CD4-positive, alpha-beta T cell (primary cell): ENCODE measurements at regions not wholly inside any gene's neighbourhood (a gene's known extent, or its start where the extent isn't known, plus 50 kb on each side); places are given as distances from the start of the nearest gene placed in this dataset.

ENCODE experiments used
- ATAC-seq: fragments of 200-7000 bp; cut with Tn5 transposase; one replicate; pipeline ENCODE4 v1.10.0; 2022; ENCODE audit warnings: mild to moderate bottlenecking; ENCODE audit not compliant: poor library complexity
- CTCF ChIA-PET: fragments of 350-600 bp; sonication (Branson Sonifier 250); formaldehyde crosslinking; loops from one replicate; lab custom pipeline; 2021; ENCODE audit warnings: antibody characterized with exemption, inconsistent platforms; lab: Charles Lee
- POLR2A ChIA-PET: fragments of 350-600 bp; sonication (Branson Sonifier 250); formaldehyde crosslinking; loops from one replicate; lab custom pipeline; 2021; ENCODE audit warnings: antibody characterized with exemption, inconsistent platforms; lab: Charles Lee
- DNase-seq, 14 experiments: peaks; one replicate each; pipeline ENCODE4 v3.0.0-alpha.2; 2013 to 2020; ENCODE audit warnings: mixed read lengths in 2 of 14
- H3K27ac ChIP-seq, 2 donors: one replicate each; pipeline versions ENCODE4 v1.5.1 to v1.7.0; 2013; ENCODE audit warnings: low read length in 2 of 2, low read depth in 1 of 2, mild to moderate bottlenecking in 1 of 2
- H3K27me3 ChIP-seq, 2 experiments: 1 replicate in 1 of 2; 2 replicates in 1 of 2; pipeline versions ENCODE4 v1.6.1 to v1.7.0; 2013; ENCODE audit warnings: low read length in 2 of 2, control low read depth in 1 of 2, mild to moderate bottlenecking in 1 of 2, moderate library complexity in 1 of 2; ENCODE audit not compliant: insufficient read depth in 2 of 2, control insufficient read depth in 1 of 2
- H3K36me3 ChIP-seq: one replicate; pipeline ENCODE4 v1.6.1; 2013; ENCODE audit warnings: low read length, control low read depth; ENCODE audit not compliant: insufficient read depth
- H3K4me1 ChIP-seq: one replicate; pipeline ENCODE4 v1.6.1; 2013; ENCODE audit warnings: low read length, control low read depth; ENCODE audit not compliant: insufficient read depth
- H3K4me3 ChIP-seq: one replicate; pipeline ENCODE4 v1.5.1; 2013; ENCODE audit warnings: mild to moderate bottlenecking, low read length, moderate library complexity
- H3K9me3 ChIP-seq, 2 experiments: 1 replicate in 1 of 2; 2 replicates in 1 of 2; pipeline versions ENCODE4 v1.6.1 to v1.7.0; 2013; ENCODE audit warnings: low read length in 2 of 2, mild to moderate bottlenecking in 2 of 2, control low read depth in 1 of 2, moderate library complexity in 1 of 2; ENCODE audit not compliant: control insufficient read depth in 1 of 2, insufficient read depth in 1 of 2
- H3K27ac Mint-ChIP-seq: one replicate; pipeline ENCODE4 v1.8.0; 2020; ENCODE audit warnings: mixed read lengths
- H3K27me3 Mint-ChIP-seq: one replicate; pipeline ENCODE4 v1.8.0; 2021; ENCODE audit warnings: mixed read lengths
- H3K36me3 Mint-ChIP-seq: one replicate; pipeline ENCODE4 v1.8.0; 2021; ENCODE audit warnings: low read depth, mixed read lengths
- H3K4me1 Mint-ChIP-seq: one replicate; pipeline ENCODE4 v1.8.0; 2021; ENCODE audit warnings: low read depth, mixed read lengths
- H3K4me3 Mint-ChIP-seq: one replicate; pipeline ENCODE4 v1.8.0; 2020; ENCODE audit warnings: mild to moderate bottlenecking, mixed read lengths
- H3K9me3 Mint-ChIP-seq: one replicate; pipeline ENCODE4 v1.8.0; 2020; ENCODE audit warnings: mixed read lengths
- CTCF ChIP-seq: fragments of 200-600 bp; IDR thresholded peaks from one replicate; pipeline ENCODE4 v1.8.0; 2022; ENCODE audit warnings: antibody characterized with exemption, mild to moderate bottlenecking
- intact Hi-C, 2 experiments: fragments of 100-400 bp; cut with DNase I in 1 of 2; cut with micrococcal nuclease in 1 of 2; formaldehyde crosslinking; loops; one replicate each; pipeline versions ENCODE4 v1.15.1 to v1.9.0; 2023 to 2025; cut with DNase I, micrococcal nuclease

GRCh38 chrY:7336023-7336873 lies 424.7 kb upstream of the AMELY start:
- H3K4me1 ChIP-seq: peaks cover 52% of the 10 kb centered on the region
- POLR2A ChIA-PET: no interaction called here
- H3K4me3 Mint-ChIP-seq: peak overlapping the region; percentile 56

GRCh38 chrY:7334449-7334848 lies 422.9 kb upstream of the AMELY start:
- Mint-ChIP-seq H3K27ac (peak overlapping the region; percentile 76), H3K36me3 (peaks cover 78% of the 10 kb centered on the region), H3K27me3 (no peaks in the 10 kb centered on the region), H3K9me3 (no peaks in the 10 kb centered on the region), H3K4me3 (no peak overlapping the region), H3K4me1 (peaks cover 59% of the 10 kb centered on the region)
- intact Hi-C loops: no loop called here
- ChIA-PET CTCF (no interaction called here), POLR2A (no interaction called here)
- Histone ChIP-seq H3K27ac (no peak overlapping the region), H3K4me1 (peaks cover 43% of the 10 kb centered on the region), H3K4me3 (no peak overlapping the region), H3K27me3 (no peaks in the 10 kb centered on the region), H3K36me3 (peaks cover 39% of the 10 kb centered on the region), H3K9me3 (no peaks in the 10 kb centered on the region)
- DNase-seq (peak in 1 of 14 experiments; percentile 28), ATAC-seq (no peak)
- no peak for TF ChIP-seq CTCF

More at GRCh38 chrY:7336023-7336873, 424.7 kb upstream of the AMELY start:
- Mint-ChIP-seq H3K27ac (peak overlapping the region; percentile 94), H3K36me3 (peaks cover 66% of the 10 kb centered on the region), H3K4me1 (peaks cover 62% of the 10 kb centered on the region), H3K27me3 (no peaks in the 10 kb centered on the region), H3K9me3 (no peaks in the 10 kb centered on the region)
- intact Hi-C loops: no loop called here
- DNase-seq: peak in 2 of 14 experiments; percentile 28
- Histone ChIP-seq H3K9me3 (no peaks in the 10 kb centered on the region), H3K27me3 (no peaks in the 10 kb centered on the region), H3K36me3 (peaks cover 29% of the 10 kb centered on the region), H3K4me3 (no peak overlapping the region), H3K27ac (peak overlapping the region in 1 of 2 donors; percentile 60)
- no peak for TF ChIP-seq CTCF
- CTCF ChIA-PET: no interaction called here
- ATAC-seq: no peak

GRCh38 chrY:7326296-7327246 lies 415.0 kb upstream of the AMELY start:
- ATAC-seq (peak; percentile 93), DNase-seq (peak in 8 of 14 experiments; percentile 21 to 80 (median 56))
- TF ChIP-seq CTCF: no peak
- peaks cover 77% of the 10 kb centered on the region for H3K36me3 Mint-ChIP-seq
- Histone ChIP-seq H3K36me3 (peaks cover 36% of the 10 kb centered on the region), H3K27me3 (no peaks in the 10 kb centered on the region), H3K27ac (peak overlapping the region; percentile 44 to 59), H3K4me1 (peaks cover 30% of the 10 kb centered on the region), H3K4me3 (no peak overlapping the region), H3K9me3 (no peaks in the 10 kb centered on the region)
- ChIA-PET POLR2A (interaction anchor here (1.3 to 2.8 kb wide), 2 partner anchors 14 to 53 kb away, joined by 7 to 11 read pairs; no protein-coding TSS in a partner anchor), CTCF (no interaction called here)
- H3K27ac Mint-ChIP-seq: peak overlapping the region; percentile 100
- H3K4me1 Mint-ChIP-seq: peaks cover 58% of the 10 kb centered on the region
- H3K4me3 Mint-ChIP-seq: peak overlapping the region; percentile 63
- no peaks in the 10 kb centered on the region for H3K27me3 Mint-ChIP-seq
- intact Hi-C loops: loop anchor here in 1 of 2 experiments (2.0 to 10.0 kb wide), 2 partner anchors 16 to 52 kb away; no protein-coding TSS in a partner anchor
- no peaks in the 10 kb centered on the region for H3K9me3 Mint-ChIP-seq
